Mesodermal cell (in vitro differentiated cells): ENCODE measurements at regions not wholly inside any gene's neighbourhood (a gene's known extent, or its start where the extent isn't known, plus 50 kb on each side); places are given as distances from the start of the nearest gene placed in this dataset.

ENCODE experiments used
- H3K27ac ChIP-seq: 2 replicates; pipeline ENCODE4 v1.7.0; 2013; ENCODE audit warnings: mild to moderate bottlenecking, low read depth, low read length, moderate library complexity; ENCODE audit not compliant: severe bottlenecking
- H3K36me3 ChIP-seq: 2 replicates; pipeline ENCODE4 v1.7.1; 2013; ENCODE audit warnings: mild to moderate bottlenecking, low read length, moderate library complexity; ENCODE audit not compliant: control insufficient read depth, insufficient read depth
- H3K4me1 ChIP-seq: one replicate; pipeline ENCODE4 v1.7.1; 2013; ENCODE audit warnings: mild to moderate bottlenecking, low read length; ENCODE audit not compliant: insufficient read depth, control insufficient read depth, poor library complexity, severe bottlenecking
- H3K4me3 ChIP-seq: 2 replicates; pipeline ENCODE4 v1.7.0; 2013; ENCODE audit warnings: low read length, control low read depth, mild to moderate bottlenecking; ENCODE audit not compliant: insufficient read depth, poor library complexity, severe bottlenecking; ENCODE audit errors: extremely low read depth
- H3K9me3 ChIP-seq: 2 replicates; pipeline ENCODE4 v1.7.1; 2013; ENCODE audit warnings: mild to moderate bottlenecking, low read length, moderate library complexity; ENCODE audit not compliant: control insufficient read depth
- WGBS, 2 experiments: methylation state at CpG; one replicate each; pipeline ENCODE4 v1.1.5; 2013; ENCODE audit warnings: missing lambda C conversion rate in 2 of 2; ENCODE audit not compliant: insufficient coverage in 2 of 2; 5-methylcytosine and 5-hydroxymethylcytosine counted together

DNA sequence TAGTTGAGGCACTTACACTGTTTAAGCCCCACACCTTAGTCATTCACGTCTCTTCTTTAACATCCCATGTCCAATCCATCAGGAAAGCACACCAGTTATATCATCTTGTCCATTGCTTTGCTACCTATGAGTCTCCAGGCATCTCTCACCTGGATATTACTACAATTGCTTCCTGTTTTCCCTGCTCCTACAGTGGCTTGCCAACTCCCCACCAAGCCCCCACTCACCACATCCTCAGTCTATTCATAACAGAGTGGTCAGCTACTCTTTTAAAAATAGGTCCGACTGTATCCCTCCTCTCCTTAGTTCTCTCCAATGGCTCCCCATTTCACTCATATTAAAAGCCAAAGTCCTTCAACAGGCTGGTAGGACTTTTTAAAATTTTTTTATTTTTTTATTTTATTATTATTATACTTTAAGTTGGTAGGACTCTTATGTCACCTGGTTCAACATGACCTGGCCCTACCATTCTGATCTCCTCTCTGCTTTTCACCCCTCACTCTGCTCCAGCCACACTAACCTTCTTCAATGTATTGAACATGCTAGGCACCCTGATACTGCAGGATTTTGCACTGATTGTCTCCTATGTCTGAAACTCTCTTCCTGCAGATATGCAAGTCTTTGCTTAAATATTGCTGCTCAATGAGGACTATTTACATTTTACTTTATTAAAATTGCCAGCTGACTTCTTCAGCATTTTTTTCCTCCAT is 253.2 kb downstream of the CYRIA start:
- WGBS, 2 experiments = 81 to 89% methylated on average over 1 to 2 of the region's 2 CpGs
- H3K27ac ChIP-seq = no peak overlapping the region
- peaks cover 9% of the 10 kb centered on the region for H3K4me1 ChIP-seq
- H3K9me3 ChIP-seq = peaks cover 4% of the 10 kb centered on the region
- H3K4me3 ChIP-seq = no peak overlapping the region
- no peaks in the 10 kb centered on the region for H3K36me3 ChIP-seq

DNA sequence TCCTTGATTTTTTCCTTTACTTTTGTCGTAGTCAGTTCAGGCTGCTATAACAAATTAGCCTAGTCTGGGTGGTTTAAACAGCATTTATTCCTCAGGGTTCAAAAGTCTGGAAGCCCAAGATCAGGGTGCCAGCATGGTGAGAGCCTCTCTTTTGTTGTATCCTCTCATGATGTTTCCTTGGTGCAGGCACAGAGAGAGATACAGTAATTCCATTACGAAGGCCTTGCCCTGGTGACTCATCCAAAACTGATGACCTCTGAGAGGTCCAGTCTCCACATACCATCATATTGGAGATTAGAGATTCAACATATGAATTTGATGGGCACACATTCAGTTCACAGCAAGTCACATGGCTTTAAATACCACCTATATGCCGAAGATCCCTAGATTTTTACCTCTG is 253.8 kb downstream of the CYRIA start:
- H3K36me3 ChIP-seq = no peaks in the 10 kb centered on the region
- no peak overlapping the region for H3K27ac ChIP-seq
- H3K4me3 ChIP-seq = no peak overlapping the region
- 83 to 84% methylated on average over 1 to 3 of the region's 3 CpGs for WGBS, 2 experiments
- peaks cover 15% of the 10 kb centered on the region for H3K4me1 ChIP-seq
- peaks cover 4% of the 10 kb centered on the region for H3K9me3 ChIP-seq

DNA sequence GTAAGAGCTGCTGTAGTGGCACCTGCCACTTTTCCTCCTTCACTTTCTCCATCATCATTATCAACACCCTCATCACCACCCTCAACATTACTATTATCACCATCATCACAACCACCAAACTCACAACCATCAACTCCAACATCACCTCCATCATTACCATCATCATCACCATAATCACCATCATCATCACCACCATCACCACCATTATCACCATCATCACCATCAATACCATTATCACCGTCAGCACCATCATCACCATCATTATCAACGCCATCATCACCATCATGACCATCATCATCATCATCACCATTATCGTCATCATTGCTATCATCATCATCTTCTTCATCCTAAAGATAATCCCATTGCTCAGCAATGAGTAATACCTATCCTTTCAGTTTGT is 255.8 kb downstream of the CYRIA start:
- Histone ChIP-seq H3K4me3 (no peak overlapping the region), H3K27ac (no peak overlapping the region), H3K36me3 (no peaks in the 10 kb centered on the region), H3K9me3 (no peaks in the 10 kb centered on the region), H3K4me1 (peaks cover 16% of the 10 kb centered on the region)
- WGBS, 2 experiments = 94 to 96% methylated on average over 3 of the region's 3 CpGs

DNA sequence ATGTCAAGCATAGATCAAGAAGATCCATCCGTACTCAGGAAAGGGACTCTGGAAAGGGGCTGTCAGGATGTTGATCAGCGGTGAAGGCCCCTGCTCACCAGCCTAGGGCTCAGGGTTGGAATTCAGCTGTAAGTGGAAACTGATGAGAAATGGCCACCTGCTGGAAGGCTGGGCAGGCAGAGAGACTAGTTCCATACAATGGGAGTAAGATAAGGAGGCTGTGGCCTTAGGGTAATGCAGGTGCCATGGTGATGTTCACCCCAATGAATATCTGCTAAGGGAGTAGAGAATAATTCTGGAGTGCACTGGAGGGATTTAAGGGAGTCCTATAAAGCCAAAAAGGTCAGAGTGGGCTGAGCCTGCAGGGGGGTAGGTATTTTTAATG is 256.6 kb downstream of the CYRIA start:
- peaks cover 16% of the 10 kb centered on the region for H3K4me1 ChIP-seq

DNA sequence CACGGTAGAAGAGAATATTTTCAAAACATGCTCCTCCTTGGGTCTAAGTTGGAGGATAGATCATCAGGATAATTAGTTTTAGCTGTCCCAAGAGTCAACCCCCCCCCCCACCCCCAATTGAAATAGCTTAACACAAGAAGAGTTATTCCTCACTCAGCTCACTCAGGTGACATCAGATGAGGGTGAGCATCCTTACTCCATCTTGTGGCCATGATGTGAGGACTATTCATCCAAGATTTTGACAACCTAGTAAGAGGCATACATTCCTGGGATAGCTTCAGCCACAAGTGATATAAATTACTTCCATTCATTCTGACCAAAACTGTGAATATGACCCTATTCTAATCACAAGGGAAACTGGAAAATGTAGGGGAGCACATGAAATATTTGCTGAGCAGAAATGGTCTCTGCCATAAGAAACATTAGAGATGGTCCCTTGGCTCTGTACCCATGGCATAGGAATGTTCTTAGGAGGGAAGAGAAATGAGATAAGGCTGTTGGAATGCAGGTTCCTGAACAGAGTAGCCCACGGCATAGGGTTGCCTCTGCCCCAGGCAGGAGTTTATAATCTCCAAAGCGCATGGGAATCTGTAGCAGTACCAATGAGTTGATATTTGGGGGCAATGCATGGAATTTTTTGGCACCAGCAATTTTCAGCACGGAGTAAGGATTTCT is 257.2 kb downstream of the CYRIA start:
- Histone ChIP-seq H3K36me3 (no peaks in the 10 kb centered on the region), H3K27ac (no peak overlapping the region), H3K9me3 (no peaks in the 10 kb centered on the region), H3K4me3 (no peak overlapping the region), H3K4me1 (peaks cover 16% of the 10 kb centered on the region)
- 69 to 73% methylated on average over 3 of the region's 4 CpGs for WGBS, 2 experiments

More for the DNA sequence above, 256.6 kb downstream of the CYRIA start:
- Histone ChIP-seq H3K36me3 (no peaks in the 10 kb centered on the region), H3K27ac (no peak overlapping the region), H3K4me3 (no peak overlapping the region), H3K9me3 (no peaks in the 10 kb centered on the region)
- WGBS, 2 experiments = 92 to 97% methylated on average over 2 of the region's 2 CpGs

DNA sequence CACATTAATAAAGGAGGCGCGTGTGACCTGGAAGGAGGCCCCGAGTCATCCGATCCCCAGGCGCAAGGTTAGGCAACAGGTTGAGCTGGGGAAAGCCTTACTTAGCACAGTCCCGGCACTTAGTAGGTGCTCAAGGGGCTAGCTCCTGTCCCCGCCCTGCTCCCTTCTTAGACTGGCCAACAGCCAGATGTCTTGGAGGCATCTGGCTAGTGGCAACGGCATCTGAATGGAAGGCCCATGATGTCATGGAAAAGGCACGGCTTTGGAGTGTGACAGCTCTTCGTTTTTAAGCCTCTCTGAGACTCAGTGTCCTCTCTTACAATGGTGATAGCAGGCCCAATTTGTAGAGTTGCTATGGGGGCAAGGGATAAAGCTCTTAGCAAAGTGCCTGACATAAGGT is 258.3 kb downstream of the CYRIA start:
- peaks cover 16% of the 10 kb centered on the region for H3K4me1 ChIP-seq
- no peaks in the 10 kb centered on the region for H3K9me3 ChIP-seq
- peak overlapping the region; percentile 84 for H3K27ac ChIP-seq
- WGBS, 2 experiments = 92 to 96% methylated on average over 7 to 10 of the region's 10 CpGs
- H3K4me3 ChIP-seq = no peak overlapping the region
- no peaks in the 10 kb centered on the region for H3K36me3 ChIP-seq

DNA sequence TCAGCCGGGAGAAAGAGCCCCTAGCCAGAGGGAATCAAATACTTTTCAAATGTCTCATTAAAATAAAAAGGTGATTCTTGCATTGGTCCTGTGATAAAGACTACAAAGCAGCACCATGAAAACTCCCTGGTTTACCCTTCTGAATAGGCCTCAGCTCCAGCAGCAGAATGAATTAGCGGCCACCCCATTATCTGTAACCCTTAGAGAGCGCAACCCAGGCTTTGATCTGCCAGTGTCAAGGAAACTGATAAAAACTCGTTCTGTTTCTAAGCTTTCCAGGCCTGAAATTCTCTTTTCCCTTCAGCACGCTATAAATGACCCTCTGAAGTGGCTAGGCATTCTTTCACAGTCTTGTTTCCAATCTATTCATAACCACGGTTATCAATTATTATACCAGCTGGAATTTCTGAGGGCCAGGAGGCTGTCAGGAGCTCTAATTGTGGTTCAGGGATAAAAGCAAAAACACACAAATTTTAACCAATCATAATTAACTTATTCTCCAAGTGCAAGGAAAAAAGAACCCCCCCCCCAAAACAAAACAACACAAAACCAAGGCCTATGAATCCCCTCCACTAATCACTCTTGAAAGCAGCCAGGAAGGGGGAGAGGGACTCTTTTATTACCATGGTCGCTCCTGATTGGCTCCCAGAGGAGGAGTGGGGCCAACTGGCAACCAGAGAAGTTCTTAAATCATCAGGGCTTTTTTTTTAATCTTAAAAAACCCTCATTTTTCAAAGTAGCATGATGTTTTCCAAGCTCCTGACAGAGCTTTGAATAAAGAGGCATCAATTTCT is 258.9 kb downstream of the CYRIA start:
- WGBS, 2 experiments = 36 to 65% methylated on average over 4 of the region's 7 CpGs
- Histone ChIP-seq H3K4me1 (peaks cover 16% of the 10 kb centered on the region), H3K4me3 (no peak overlapping the region), H3K36me3 (no peaks in the 10 kb centered on the region), H3K27ac (peak overlapping the region; percentile 84), H3K9me3 (no peaks in the 10 kb centered on the region)

DNA sequence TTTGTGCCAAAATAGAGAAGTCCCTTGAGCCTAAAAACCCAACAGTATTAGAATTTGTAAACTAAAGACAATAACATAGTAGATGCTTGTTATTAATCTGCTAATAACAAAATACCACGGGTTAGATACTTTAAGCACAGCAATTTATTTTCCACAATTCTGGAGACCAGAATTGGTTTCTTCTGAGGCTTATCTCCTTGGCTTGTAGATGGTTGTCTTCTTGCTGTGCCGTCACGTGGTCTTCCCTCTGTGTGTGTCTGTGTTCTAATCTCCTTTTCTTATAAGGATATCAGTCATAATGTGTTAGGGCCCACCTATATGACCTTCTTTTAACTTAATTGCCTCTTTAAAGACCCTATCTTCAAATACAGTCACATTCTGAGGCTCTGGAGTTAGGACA is 260.1 kb downstream of the CYRIA start:
- no peaks in the 10 kb centered on the region for H3K9me3 ChIP-seq
- no peak overlapping the region for H3K27ac ChIP-seq
- WGBS, 2 experiments = 90% methylated on average over 2 of the region's 3 CpGs; no CpG with 5 or more reads in 1 of the 2 experiments
- H3K4me1 ChIP-seq = peaks cover 16% of the 10 kb centered on the region
- no peak overlapping the region for H3K4me3 ChIP-seq
- H3K36me3 ChIP-seq = no peaks in the 10 kb centered on the region

DNA sequence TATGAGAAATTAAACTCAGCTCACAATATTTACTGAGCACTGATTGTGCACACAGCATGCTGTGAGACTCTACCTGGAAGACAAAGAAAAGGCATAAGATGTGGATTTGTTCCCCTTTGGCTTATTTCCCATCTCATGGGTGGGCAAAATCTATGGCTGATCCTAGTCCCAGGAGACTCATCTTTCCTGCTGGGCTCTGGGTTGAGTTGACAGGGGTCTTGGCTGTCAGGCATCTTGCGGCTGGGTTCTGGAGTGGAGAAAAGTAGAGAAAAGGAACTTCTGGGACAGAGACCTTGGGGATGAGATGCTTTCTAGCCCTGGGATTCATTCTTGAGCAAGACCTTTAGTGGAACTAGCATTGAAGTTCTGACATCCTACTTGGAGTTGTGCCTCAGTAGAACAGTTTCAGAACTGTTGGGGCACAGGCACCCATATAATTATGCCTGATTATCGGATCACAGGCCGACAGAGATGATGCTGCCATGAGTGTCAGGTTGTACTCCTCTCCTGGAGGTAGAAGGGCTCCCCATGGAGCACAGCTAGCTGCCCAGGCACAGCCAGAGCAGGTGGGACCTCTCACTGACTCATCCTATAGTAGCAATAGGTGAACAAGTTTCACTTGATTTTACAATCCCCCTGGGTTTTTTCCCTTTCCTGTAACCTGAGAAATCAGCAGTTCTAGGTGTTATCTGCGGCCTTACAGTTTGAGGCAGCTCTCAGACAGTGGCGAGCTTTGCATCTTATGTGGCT is 260.9 kb downstream of the CYRIA start:
- no peaks in the 10 kb centered on the region for H3K9me3 ChIP-seq
- 87 to 100% methylated on average over 2 to 3 of the region's 5 CpGs for WGBS, 2 experiments

DNA sequence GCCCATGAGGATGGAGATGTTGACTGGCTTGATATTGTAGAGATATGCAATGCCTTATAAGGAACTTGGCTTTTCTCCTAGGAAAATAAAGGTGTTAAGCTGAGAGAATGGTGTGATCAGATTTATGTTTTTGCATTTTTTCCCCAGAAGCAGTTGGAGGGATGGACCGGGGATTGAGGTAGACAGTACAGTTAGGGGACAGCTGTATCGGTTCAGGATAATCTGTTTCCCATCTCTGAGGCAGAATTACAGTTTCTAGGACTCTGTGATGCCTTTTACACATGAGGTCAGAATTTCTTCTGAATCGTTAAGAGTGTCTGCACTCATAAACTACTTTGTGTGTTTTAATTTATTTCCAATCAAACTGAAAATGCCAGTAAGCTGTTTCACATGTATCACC is 261.5 kb downstream of the CYRIA start:
- 95 to 97% methylated on average over 2 of the region's 3 CpGs for WGBS, 2 experiments
- H3K27ac ChIP-seq = no peak overlapping the region
- no peak overlapping the region for H3K4me3 ChIP-seq
- H3K36me3 ChIP-seq = no peaks in the 10 kb centered on the region
- no peaks in the 10 kb centered on the region for H3K9me3 ChIP-seq
- peaks cover 16% of the 10 kb centered on the region for H3K4me1 ChIP-seq

More for the DNA sequence above, 260.9 kb downstream of the CYRIA start:
- Histone ChIP-seq H3K4me1 (peaks cover 16% of the 10 kb centered on the region), H3K4me3 (no peak overlapping the region), H3K36me3 (no peaks in the 10 kb centered on the region), H3K27ac (no peak overlapping the region)
